Caki2 (cell line): ENCODE measurements at regions not wholly inside any gene's neighbourhood (a gene's known extent, or its start where the extent isn't known, plus 50 kb on each side); places are given as distances from the start of the nearest gene placed in this dataset.
"Not testable (repeated sequence)": the region's sequence is repeated elsewhere in the genome, so short reads cannot be mapped to it uniquely, and the experiment has no call there.

Source experiments
- DNase-seq: peaks from one replicate; pipeline ENCODE4 v3.0.0-alpha.2; 2015; ENCODE audit warnings: low read depth
- in situ Hi-C: cut with HindIII; loops from 2 replicates; pipeline ENCODE4 v1.10.0; 2016; ENCODE audit warnings: low sequenced_read_pairs, low pct_unique_long_range_greater_than_20kb, mixed read lengths

- DNase-seq, in situ Hi-C loops: not testable (repeated sequence)
Measured at GRCh38 chr14:28401705-28402104, 364.9 kb upstream of the FOXG1 start.

- DNase-seq = no peak
- in situ Hi-C loops = no loop called here
Measured at GRCh38 chr14:28406196-28406595, 360.4 kb upstream of the FOXG1 start.

- no peak for DNase-seq
- in situ Hi-C loops = no loop called here
Measured at GRCh38 chr14:28407031-28407825, 359.4 kb upstream of the FOXG1 start.

- in situ Hi-C loops = no loop called here
- no peak for DNase-seq
Measured at GRCh38 chr14:28407996-28408395, 358.6 kb upstream of the FOXG1 start.

- no peak for DNase-seq
- in situ Hi-C loops = no loop called here
Measured at GRCh38 chr14:28412077-28412476, 354.5 kb upstream of the FOXG1 start.

GRCh38 chr14:28426960-28427359 lies 339.6 kb upstream of the FOXG1 start:
- DNase-seq = no peak
- in situ Hi-C loops = no loop called here

GRCh38 chr14:28436821-28437220 lies 329.8 kb upstream of the FOXG1 start:
- in situ Hi-C loops = no loop called here
- DNase-seq = no peak

GRCh38 chr14:28461389-28461788 lies 305.2 kb upstream of the FOXG1 start:
- in situ Hi-C loops = no loop called here
- DNase-seq = no peak

GRCh38 chr14:28467611-28468010 lies 299.0 kb upstream of the FOXG1 start:
- in situ Hi-C loops = no loop called here
- DNase-seq = no peak

GRCh38 chr14:28468191-28469151 lies 298.1 kb upstream of the FOXG1 start:
- no peak for DNase-seq
- in situ Hi-C loops = no loop called here

GRCh38 chr14:28482251-28483040 lies 284.1 kb upstream of the FOXG1 start:
- DNase-seq = no peak
- in situ Hi-C loops = no loop called here

GRCh38 chr14:28483506-28483905 lies 283.1 kb upstream of the FOXG1 start:
- no peak for DNase-seq
- in situ Hi-C loops = no loop called here

- no peak for DNase-seq
- in situ Hi-C loops = no loop called here
Measured at GRCh38 chr14:28488684-28489083, 277.9 kb upstream of the FOXG1 start.

- in situ Hi-C loops = no loop called here
- DNase-seq = no peak
Measured at GRCh38 chr14:28493516-28493915, 273.1 kb upstream of the FOXG1 start.

GRCh38 chr14:28494196-28494595 lies 272.4 kb upstream of the FOXG1 start:
- in situ Hi-C loops = no loop called here
- DNase-seq = no peak

GRCh38 chr14:28496364-28496763 lies 270.2 kb upstream of the FOXG1 start:
- no peak for DNase-seq
- in situ Hi-C loops = no loop called here

- DNase-seq = no peak
- in situ Hi-C loops = no loop called here
Measured at GRCh38 chr14:28502517-28502916, 264.1 kb upstream of the FOXG1 start.

GRCh38 chr14:28515571-28515970 lies 251.0 kb upstream of the FOXG1 start:
- in situ Hi-C loops = no loop called here

GRCh38 chr14:28536889-28537288 lies 229.7 kb upstream of the FOXG1 start:
- in situ Hi-C loops = no loop called here
- no peak for DNase-seq

More at GRCh38 chr14:28515571-28515970, 251.0 kb upstream of the FOXG1 start:
- no peak for DNase-seq
